Neural cell (in vitro differentiated cells): ENCODE measurements at regions not wholly inside any gene's neighbourhood (a gene's known extent, or its start where the extent isn't known, plus 50 kb on each side); places are given as distances from the start of the nearest gene placed in this dataset.

Experiments
- H2AFZ ChIP-seq: fragments of 200-600, 300-800 bp; sonication (generic), shearing (Covaris generic); 2 replicates; pipeline ENCODE4 v1.6.0; 2014; ENCODE audit warnings: low read depth, mild to moderate bottlenecking, antibody characterized with exemption, low read length, moderate library complexity
- H3F3A ChIP-seq: fragments of 200-600 bp; shearing (Covaris generic); 2 replicates; pipeline ENCODE4 v1.6.1; 2016; ENCODE audit warnings: mild to moderate bottlenecking, moderate library complexity, mixed read lengths, antibody characterized with exemption, low read length; ENCODE audit not compliant: insufficient read depth, poor library complexity, severe bottlenecking
- H3K27ac ChIP-seq: fragments of 200-600, 300-800 bp; sonication (generic), shearing (Covaris generic); 2 replicates; pipeline ENCODE4 v1.5.1; 2014; ENCODE audit warnings: mild to moderate bottlenecking, low read length, moderate library complexity
- H3K27me3 ChIP-seq: fragments of 300-800, 200-600 bp; sonication (generic), shearing (Covaris generic); 2 replicates; pipeline ENCODE4 v1.6.0; 2014; ENCODE audit warnings: mild to moderate bottlenecking, low read depth, low read length, moderate library complexity; ENCODE audit not compliant: insufficient read depth
- H3K36me3 ChIP-seq: fragments of 300-800, 200-600 bp; sonication (generic), shearing (Covaris generic); 2 replicates; pipeline ENCODE4 v1.5.1; 2014; ENCODE audit warnings: mild to moderate bottlenecking, antibody characterized with exemption, low read length, moderate library complexity; ENCODE audit not compliant: insufficient read depth
- H3K4me2 ChIP-seq: fragments of 300-800, 200-600 bp; sonication (generic), shearing (Covaris generic); 2 replicates; pipeline ENCODE4 v1.6.0; 2014; ENCODE audit warnings: mild to moderate bottlenecking, low read length
- H3K4me3 ChIP-seq: fragments of 300-800, 200-600 bp; sonication (generic), shearing (Covaris generic); 2 replicates; pipeline ENCODE4 v1.5.1; 2014; ENCODE audit warnings: mild to moderate bottlenecking, low read length, moderate library complexity
- H3K79me2 ChIP-seq: fragments of 200-600 bp; shearing (Covaris generic); replicated peaks from 2 replicates; pipeline ENCODE4 v1.6.0; 2014; ENCODE audit warnings: mild to moderate bottlenecking, low read length, moderate library complexity; ENCODE audit not compliant: insufficient read depth
- H3K9ac ChIP-seq: fragments of 300-800, 200-600 bp; sonication (generic), shearing (Covaris generic); 2 replicates; pipeline ENCODE4 v1.6.1; 2016; ENCODE audit warnings: mild to moderate bottlenecking, low read length, mixed read lengths
- H3K9me2 ChIP-seq: fragments of 200-600 bp; shearing (Covaris generic); 2 replicates; pipeline ENCODE4 v1.6.1; 2016; ENCODE audit warnings: mild to moderate bottlenecking, low read length, mixed read lengths; ENCODE audit not compliant: insufficient read depth
- H3K9me3 ChIP-seq: fragments of 200-600, 300-800 bp; sonication (generic), shearing (Covaris generic); 2 replicates; pipeline ENCODE4 v1.6.1; 2016; ENCODE audit warnings: mild to moderate bottlenecking, mixed run types, low read length, moderate library complexity, mixed read lengths
- H4K20me1 ChIP-seq: fragments of 200-600 bp; shearing (Covaris generic); 2 replicates; pipeline ENCODE4 v1.6.1; 2016; ENCODE audit warnings: mild to moderate bottlenecking, mixed run types; ENCODE audit not compliant: insufficient read depth
- CTCF ChIP-seq: fragments of 450-650 bp; IDR thresholded peaks from 2 replicates; pipeline ENCODE4 v1.5.1; 2014; ENCODE audit warnings: antibody characterized with exemption, mild to moderate bottlenecking, moderate library complexity; ENCODE audit not compliant: poor library complexity, severe bottlenecking
- EP300 ChIP-seq: fragments of 450-650 bp; conservative IDR thresholded peaks from 2 replicates; pipeline ENCODE4 v1.6.1; 2014; ENCODE audit warnings: antibody characterized with exemption, mild to moderate bottlenecking, moderate library complexity; ENCODE audit not compliant: poor library complexity, severe bottlenecking
- EZH2 ChIP-seq: fragments of 200-600, 300-800 bp; shearing (Covaris generic), sonication (generic); IDR thresholded peaks from 2 replicates; pipeline ENCODE4 v1.6.1; 2014; ENCODE audit warnings: antibody characterized with exemption, low read length, borderline replicate concordance, mild to moderate bottlenecking; ENCODE audit not compliant: insufficient read depth, poor library complexity, severe bottlenecking
- MXI1 ChIP-seq: fragments of 450-650 bp; conservative IDR thresholded peaks from 2 replicates; pipeline ENCODE4 v1.6.1; 2014; ENCODE audit warnings: antibody characterized with exemption, mild to moderate bottlenecking; ENCODE audit not compliant: poor library complexity, severe bottlenecking
- POLR2AphosphoS5 ChIP-seq: IDR thresholded peaks from 2 replicates; pipeline ENCODE4 v1.6.1; 2012
- RAD21 ChIP-seq: fragments of 450-650 bp; conservative IDR thresholded peaks from 2 replicates; pipeline ENCODE4 v1.6.1; 2014; ENCODE audit warnings: antibody characterized with exemption, mild to moderate bottlenecking, moderate library complexity
- REST ChIP-seq: IDR thresholded peaks from 2 replicates; pipeline ENCODE4 v1.6.1; 2012; ENCODE audit warnings: borderline replicate concordance
- SMC3 ChIP-seq: fragments of 450-650 bp; conservative IDR thresholded peaks from 2 replicates; pipeline ENCODE4 v1.6.1; 2014; ENCODE audit warnings: antibody characterized with exemption, mild to moderate bottlenecking, moderate library complexity; ENCODE audit not compliant: poor library complexity
- TAF1 ChIP-seq: IDR thresholded peaks from 2 replicates; pipeline ENCODE4 v1.6.1; 2012; ENCODE audit warnings: low read depth

GRCh38 chrX:15989716-15990115 lies 133.6 kb upstream of the GRPR start:
- Histone ChIP-seq H3K36me3 (no peaks in the 10 kb centered on the region), H3K79me2 (no peaks in the 10 kb centered on the region), H3K9ac (peak overlapping the region; percentile 3), H3K9me3 (no peaks in the 10 kb centered on the region), H2AFZ (no peak overlapping the region), H3K27me3 (no peaks in the 10 kb centered on the region), H3K4me2 (no peak overlapping the region), H3K4me3 (peak overlapping the region; percentile 25), H3K9me2 (no peaks in the 10 kb centered on the region), H3K27ac (peak overlapping the region; percentile 56), H4K20me1 (no peaks in the 10 kb centered on the region), H3F3A (no peaks in the 10 kb centered on the region)
- TF ChIP-seq TAF1 (no peak), EP300 (peak; percentile 26)

- Histone ChIP-seq H2AFZ (no peak overlapping the region), H3K4me2 (no peak overlapping the region), H3K9me2 (no peaks in the 10 kb centered on the region), H3K9me3 (no peaks in the 10 kb centered on the region), H3K27me3 (no peaks in the 10 kb centered on the region), H3K4me3 (peak overlapping the region; percentile 25), H3F3A (no peaks in the 10 kb centered on the region), H3K9ac (peak overlapping the region; percentile 3), H3K79me2 (no peaks in the 10 kb centered on the region), H3K36me3 (no peaks in the 10 kb centered on the region), H3K27ac (peak overlapping the region; percentile 56), H4K20me1 (no peaks in the 10 kb centered on the region)
- TF ChIP-seq SMC3, result no peak
- no peak for TF ChIP-seq REST
- TF ChIP-seq MXI1, result no peak
- no peak for TF ChIP-seq EP300
- TF ChIP-seq RAD21, result no peak
- TF ChIP-seq CTCF, result no peak
- TF ChIP-seq EZH2, result no peak
- no peak for TF ChIP-seq TAF1
- no peak for TF ChIP-seq POLR2AphosphoS5
Measured at GRCh38 chrX:15988661-15989603, 134.3 kb upstream of the AP1S2 start.
